HL-60 (cell line): ENCODE measurements at regions not wholly inside any gene's neighbourhood (a gene's known extent, or its start where the extent isn't known, plus 50 kb on each side); places are given as distances from the start of the nearest gene placed in this dataset.

Experiments used
- CTCF ChIP-seq: IDR thresholded peaks from one replicate; pipeline ENCODE4 v1.5.1; 2011; ENCODE audit warnings: low read length, control low read depth, inconsistent platforms; ENCODE audit not compliant: insufficient read depth
- GABPA ChIP-seq: IDR thresholded peaks from 2 replicates; pipeline ENCODE4 v1.6.1; 2012; ENCODE audit warnings: low read depth
- POLR2AphosphoS5 ChIP-seq: IDR thresholded peaks from 2 replicates; pipeline ENCODE4 v1.6.1; 2012; ENCODE audit warnings: low read depth
- SPI1 ChIP-seq: IDR thresholded peaks from 2 replicates; pipeline ENCODE4 v1.6.1; 2012; ENCODE audit warnings: low read depth, mild to moderate bottlenecking, borderline replicate concordance

- TF ChIP-seq CTCF, result no peak
- no peak for TF ChIP-seq GABPA
- no peak for TF ChIP-seq POLR2AphosphoS5
- TF ChIP-seq SPI1, result no peak
These were observed 153.6 kb downstream of the PFKFB3 start for GRCh38 chr10:6356280-6356793.
